Smooth muscle cell (in vitro differentiated cells): ENCODE measurements at regions not wholly inside any gene's neighbourhood (a gene's known extent, or its start where the extent isn't known, plus 50 kb on each side); places are given as distances from the start of the nearest gene placed in this dataset.

Experiments
- DNase-seq: peaks from one replicate; lab custom pipeline; 2025; ENCODE audit not compliant: unreplicated experiment; lab: John Stamatoyannopoulos, UW
- H2AFZ ChIP-seq: fragments of 200-600 bp; sonication (generic); 2 replicates; pipeline ENCODE4 v1.6.0; 2016; ENCODE audit warnings: antibody characterized with exemption, low read depth, mild to moderate bottlenecking
- H3F3A ChIP-seq: fragments of 200-600 bp; sonication (generic); 2 replicates; pipeline ENCODE4 v1.6.0; 2017; ENCODE audit warnings: antibody characterized with exemption, low read depth
- H3K27ac ChIP-seq: fragments of 200-600 bp; sonication (generic); 2 replicates; pipeline ENCODE4 v1.5.1; 2016; ENCODE audit warnings: low read depth, mild to moderate bottlenecking
- H3K27me3 ChIP-seq: fragments of 200-600 bp; sonication (generic); 2 replicates; pipeline ENCODE4 v1.6.1; 2016; ENCODE audit warnings: low read depth, mild to moderate bottlenecking
- H3K36me3 ChIP-seq: fragments of 200-600 bp; sonication (generic); 2 replicates; pipeline ENCODE4 v1.5.1; 2016; ENCODE audit warnings: low read depth
- H3K4me1 ChIP-seq: fragments of 200-600 bp; sonication (generic); 2 replicates; pipeline ENCODE4 v1.5.1; 2016; ENCODE audit warnings: low read depth
- H3K4me2 ChIP-seq: fragments of 200-600 bp; sonication (generic); 2 replicates; pipeline ENCODE4 v1.6.0; 2016; ENCODE audit warnings: mild to moderate bottlenecking
- H3K4me3 ChIP-seq: fragments of 200-600 bp; sonication (generic); 2 replicates; pipeline ENCODE4 v1.5.1; 2016; ENCODE audit warnings: mild to moderate bottlenecking
- H3K79me2 ChIP-seq: fragments of 200-600 bp; sonication (generic); 2 replicates; pipeline ENCODE4 v1.6.0; 2016; ENCODE audit warnings: low read depth, mild to moderate bottlenecking
- H3K9ac ChIP-seq: fragments of 200-600 bp; sonication (generic); 2 replicates; pipeline ENCODE4 v1.6.0; 2016; ENCODE audit warnings: low read depth
- H3K9me3 ChIP-seq: fragments of 200-600 bp; sonication (generic); replicated peaks from 2 replicates; pipeline ENCODE4 v1.5.1; 2016; ENCODE audit warnings: low read depth
- H4K20me1 ChIP-seq: fragments of 200-600 bp; sonication (generic); 2 replicates; pipeline ENCODE4 v1.6.0; 2016; ENCODE audit warnings: low read depth
- CTCF ChIP-seq: fragments of 200-600 bp; sonication (generic); IDR thresholded peaks from 2 replicates; pipeline ENCODE4 v1.5.1; 2017; ENCODE audit warnings: borderline replicate concordance, mild to moderate bottlenecking, antibody characterized with exemption; ENCODE audit not compliant: insufficient read depth, poor library complexity, severe bottlenecking
- WGBS: methylation state at CpG from one replicate; pipeline ENCODE4 v1.1.7; 2016; ENCODE audit warnings: low lambda C conversion rate; 5-methylcytosine and 5-hydroxymethylcytosine counted together

- no peak for DNase-seq
- Histone ChIP-seq H3K79me2 (no peaks in the 10 kb centered on the region), H3K4me2 (no peak overlapping the region), H3F3A (no peaks in the 10 kb centered on the region), H3K9me3 (no peaks in the 10 kb centered on the region), H3K27ac (no peak overlapping the region), H2AFZ (no peak overlapping the region), H3K4me1 (no peaks in the 10 kb centered on the region), H3K27me3 (no peaks in the 10 kb centered on the region), H3K4me3 (no peak overlapping the region), H3K9ac (no peak overlapping the region), H3K36me3 (no peaks in the 10 kb centered on the region), H4K20me1 (no peaks in the 10 kb centered on the region)
- no peak for TF ChIP-seq CTCF
- 94% methylated on average over 13 of the region's 16 CpGs for WGBS
These were observed 1021.4 kb downstream of the BRD1 start for GRCh38 chr22:48806227-48806781.

DNA sequence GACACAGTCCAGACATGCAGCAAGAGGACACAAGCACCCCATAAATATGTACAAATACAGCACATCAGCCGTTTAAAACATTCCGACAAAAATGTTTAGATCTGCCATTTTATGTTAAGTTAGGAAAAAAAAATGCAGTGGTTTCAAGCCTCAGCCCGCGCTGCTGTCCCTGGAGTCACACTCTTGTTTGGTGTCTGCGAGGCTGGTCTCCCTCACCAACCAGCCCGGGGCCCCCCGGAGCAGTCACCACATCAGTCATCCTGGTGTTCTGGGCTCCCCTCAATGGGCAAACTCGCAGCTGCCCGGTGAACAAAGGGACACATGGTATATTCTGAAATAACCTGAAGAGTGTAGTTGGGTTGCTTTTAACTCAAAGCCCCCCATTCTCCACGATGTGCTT, 1022.2 kb downstream of the BRD1 start:
- Histone ChIP-seq H3K4me1 (no peaks in the 10 kb centered on the region), H3K9ac (no peak overlapping the region), H3K9me3 (no peaks in the 10 kb centered on the region), H3K4me3 (no peak overlapping the region), H3K4me2 (no peak overlapping the region), H3F3A (no peaks in the 10 kb centered on the region), H3K36me3 (no peaks in the 10 kb centered on the region), H3K79me2 (no peaks in the 10 kb centered on the region), H4K20me1 (no peaks in the 10 kb centered on the region), H3K27me3 (no peaks in the 10 kb centered on the region), H3K27ac (no peak overlapping the region), H2AFZ (no peak overlapping the region)
- WGBS: 94% methylated on average over 10 of the region's 10 CpGs
- TF ChIP-seq CTCF: no peak
- no peak for DNase-seq

DNA sequence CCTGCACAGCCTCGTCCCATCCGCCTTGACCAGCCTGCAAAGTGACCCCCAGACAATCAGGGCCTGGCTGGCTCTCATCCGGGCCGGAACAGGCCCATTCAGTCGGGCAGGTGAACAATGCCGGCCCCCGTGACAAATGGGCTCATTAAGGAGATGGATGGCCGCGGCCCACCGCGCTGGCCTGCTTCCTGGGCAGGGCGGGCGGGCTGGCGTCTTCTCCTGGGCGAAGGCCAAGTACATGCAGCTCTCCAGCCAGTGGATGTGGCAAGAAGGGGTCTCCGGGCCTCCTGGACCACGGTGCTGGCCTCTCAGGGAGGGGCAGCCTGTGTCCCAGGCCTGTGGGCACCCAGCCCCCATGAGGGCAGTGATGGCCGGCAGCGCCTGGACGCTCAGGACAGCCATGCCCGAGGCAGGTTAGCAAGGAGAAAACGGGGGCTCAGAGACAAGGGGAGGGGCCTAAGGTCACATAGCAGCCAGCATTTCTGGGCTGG, 1022.8 kb downstream of the BRD1 start:
- WGBS: 95% methylated on average over 15 of the region's 22 CpGs
- Histone ChIP-seq H3K9ac (no peak overlapping the region), H3K9me3 (no peaks in the 10 kb centered on the region), H3K27me3 (no peaks in the 10 kb centered on the region), H3F3A (no peaks in the 10 kb centered on the region), H3K36me3 (no peaks in the 10 kb centered on the region), H2AFZ (no peak overlapping the region), H3K79me2 (no peaks in the 10 kb centered on the region), H4K20me1 (no peaks in the 10 kb centered on the region), H3K27ac (no peak overlapping the region), H3K4me2 (no peak overlapping the region), H3K4me1 (no peaks in the 10 kb centered on the region), H3K4me3 (no peak overlapping the region)
- TF ChIP-seq CTCF: no peak
- no peak for DNase-seq
